Epithelial cell of proximal tubule (primary cell): ENCODE measurements at regions not wholly inside any gene's neighbourhood (a gene's known extent, or its start where the extent isn't known, plus 50 kb on each side); places are given as distances from the start of the nearest gene placed in this dataset.

Experiments
- DNase-seq: peaks from one replicate; pipeline ENCODE4 v3.0.0-alpha.2; 2011; ENCODE audit warnings: low read depth
- H3K4me3 ChIP-seq: 2 replicates; pipeline ENCODE4 v1.5.1; 2011; ENCODE audit warnings: low read depth, mild to moderate bottlenecking, low read length
- CTCF ChIP-seq: conservative IDR thresholded peaks from 2 replicates; pipeline ENCODE4 v1.5.1; 2012; ENCODE audit warnings: low read depth, mild to moderate bottlenecking, low read length

- H3K4me3 ChIP-seq = no peak overlapping the region
- TF ChIP-seq CTCF = no peak
- no peak for DNase-seq
Observed at GRCh38 chr1:220386494-220387195, 114.4 kb upstream of the RAB3GAP2 start.

- H3K4me3 ChIP-seq = no peak overlapping the region
- no peak for TF ChIP-seq CTCF
- no peak for DNase-seq
Observed at GRCh38 chr1:220385158-220385557, 112.9 kb upstream of the RAB3GAP2 start.

GRCh38 chr1:220382994-220383393, 110.7 kb upstream of the RAB3GAP2 start:
- no peak for TF ChIP-seq CTCF
- H3K4me3 ChIP-seq = no peak overlapping the region
- no peak for DNase-seq

- no peak for TF ChIP-seq CTCF
- no peak for DNase-seq
- H3K4me3 ChIP-seq = no peak overlapping the region
Observed at GRCh38 chr1:220380885-220381284, 108.6 kb upstream of the RAB3GAP2 start.

GRCh38 chr1:220378571-220379302, 106.5 kb upstream of the RAB3GAP2 start:
- TF ChIP-seq CTCF = no peak
- H3K4me3 ChIP-seq = no peak overlapping the region
- DNase-seq = no peak

- no peak for DNase-seq
- no peak for TF ChIP-seq CTCF
- no peak overlapping the region for H3K4me3 ChIP-seq
Observed at GRCh38 chr1:220375715-220376114, 103.5 kb upstream of the RAB3GAP2 start.
